NCI-H2029 treated with DMSO at 0.1 percent for 48 hours (cell line): ENCODE measurements at regions not wholly inside any gene's neighbourhood (a gene's known extent, or its start where the extent isn't known, plus 50 kb on each side); places are given as distances from the start of the nearest gene placed in this dataset.

Source experiments
- DNase-seq: peaks from one replicate; lab custom pipeline; 2025; lab: John Stamatoyannopoulos, UW

DNA sequence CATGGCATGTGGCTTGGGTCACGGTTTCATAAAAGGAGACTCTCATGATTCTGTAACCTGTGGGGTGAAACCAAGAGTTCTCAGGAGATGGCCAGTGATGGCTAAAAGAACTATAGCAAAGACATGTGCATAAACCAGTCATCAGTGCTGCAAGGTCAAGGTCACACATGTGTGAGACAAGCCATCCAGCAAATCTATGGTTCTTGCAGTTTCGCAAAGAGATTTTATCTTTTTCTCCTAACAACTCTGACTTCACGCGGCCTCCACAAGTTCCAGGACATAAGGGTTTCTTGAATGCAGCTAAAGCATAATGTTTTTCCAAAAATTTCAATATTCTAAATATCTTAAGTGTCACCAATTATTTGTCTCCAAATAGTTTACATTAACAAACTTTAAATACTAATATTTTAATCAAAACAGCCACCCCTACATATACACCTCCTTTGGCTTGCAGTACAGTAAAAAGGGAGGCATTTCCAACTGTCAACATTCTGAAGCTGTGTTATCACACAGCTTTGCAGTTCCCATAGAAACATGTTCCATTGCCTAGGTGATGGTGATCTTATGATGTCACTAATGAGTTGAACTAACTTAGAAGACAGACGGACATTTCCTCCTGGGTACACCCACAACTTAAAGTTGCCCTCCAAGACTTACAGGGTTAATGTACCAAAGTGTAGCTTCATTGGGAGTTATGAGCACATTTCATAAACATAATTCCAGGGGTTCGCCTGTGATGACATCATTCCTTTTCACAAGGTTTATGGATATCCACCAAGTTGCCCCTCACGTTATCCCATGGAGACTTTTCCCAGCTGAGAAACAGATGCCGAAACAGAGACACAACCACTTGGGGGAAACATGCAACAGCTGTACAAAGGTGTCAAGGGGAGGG lies 250.9 kb upstream of the PDE10A start:
- DNase-seq = no peak

DNA sequence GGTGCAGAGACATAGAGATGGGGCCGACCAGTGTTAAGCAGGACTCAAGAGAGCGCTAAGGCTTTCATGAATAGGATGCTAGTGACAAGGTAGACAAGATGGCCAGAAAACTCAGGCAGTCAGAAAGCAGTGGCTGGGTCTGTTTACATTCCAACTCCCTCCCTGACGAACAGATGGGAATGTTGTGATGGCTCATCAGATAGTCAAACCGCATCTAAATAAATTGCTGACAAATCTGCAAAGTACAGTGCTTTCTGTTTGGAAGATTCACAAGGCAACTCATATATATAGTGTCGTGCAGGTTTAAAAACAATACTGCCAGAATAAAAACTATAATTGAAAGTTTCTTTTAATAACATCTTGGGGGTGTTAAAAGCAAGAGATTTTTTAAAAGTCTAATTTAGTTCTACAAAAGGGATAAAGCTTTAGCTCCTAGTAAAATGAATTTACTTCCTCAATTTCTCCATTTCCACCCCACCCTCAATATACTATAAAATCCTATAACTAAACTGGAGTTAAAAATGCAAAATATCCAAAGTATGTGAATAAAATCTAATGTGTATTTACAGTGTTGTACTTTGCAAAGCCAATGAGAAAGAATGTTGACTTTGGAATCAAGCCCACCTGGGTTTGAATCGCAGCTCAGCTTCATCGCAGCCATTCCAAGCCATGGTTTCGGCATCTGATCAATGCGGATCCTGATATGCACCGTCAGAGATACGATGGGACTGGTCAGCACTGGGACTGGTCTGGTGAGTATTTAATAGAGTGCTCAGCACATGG lies 247.3 kb upstream of the PDE10A start:
- no peak for DNase-seq

DNA sequence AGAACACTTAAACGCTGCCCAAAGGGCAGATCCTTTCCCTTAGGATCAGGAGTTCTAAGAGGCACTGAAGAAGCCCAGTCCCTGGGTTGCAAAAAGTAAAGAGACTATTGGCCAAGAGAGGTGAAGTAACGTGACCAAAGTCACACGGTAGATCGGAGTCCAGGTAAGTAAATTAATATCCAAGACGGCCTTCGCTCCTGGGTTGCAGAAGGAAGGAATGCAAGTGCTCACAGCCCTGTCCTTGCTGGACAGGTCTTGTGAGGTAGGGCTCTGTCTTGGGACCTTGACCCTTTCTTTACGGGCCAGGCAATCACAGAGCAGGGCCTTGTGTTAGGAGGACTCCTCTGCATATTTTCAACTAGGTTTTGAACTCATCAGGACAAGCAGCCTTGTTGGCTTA lies 243.7 kb upstream of the PDE10A start:
- DNase-seq = no peak

DNA sequence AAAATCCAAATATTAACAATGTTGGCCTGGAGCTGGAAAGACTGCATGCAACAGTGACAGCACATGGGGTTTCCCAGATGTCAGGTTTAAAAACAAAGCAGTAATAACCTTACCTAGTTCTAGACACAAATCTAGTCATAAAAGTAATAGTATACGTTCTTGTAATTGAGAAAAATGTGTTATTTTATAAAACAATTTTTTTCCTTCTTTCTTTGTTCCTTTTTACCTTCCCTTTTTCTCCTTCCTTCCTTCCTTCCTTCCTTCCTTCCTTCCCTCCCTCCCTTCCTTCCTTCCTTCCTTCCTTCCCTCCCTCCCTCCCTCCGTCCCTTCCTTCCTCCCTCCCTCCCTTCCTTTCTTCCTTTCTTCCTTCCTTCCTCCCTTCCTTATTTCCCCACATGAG lies 242.7 kb upstream of the PDE10A start:
- no peak for DNase-seq

DNA sequence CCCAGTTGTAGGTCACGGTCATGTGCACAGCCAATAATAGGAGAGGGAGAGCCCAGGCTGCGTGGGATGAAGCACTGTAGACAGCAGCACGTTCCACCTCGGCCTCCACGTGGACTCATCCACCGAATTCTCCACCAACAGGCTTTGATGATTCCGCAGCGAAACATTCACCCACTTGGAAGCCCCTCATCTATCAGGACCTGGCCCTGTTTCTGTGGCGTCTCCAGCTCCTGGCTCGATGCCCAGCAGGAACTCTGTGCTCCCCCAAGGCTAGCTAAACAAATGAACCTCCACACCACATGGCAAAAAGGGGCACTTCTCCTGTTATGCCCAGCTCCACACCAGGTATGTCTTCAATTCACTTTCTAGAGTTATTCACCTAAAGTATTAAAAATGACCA lies 237.9 kb upstream of the PDE10A start:
- no peak for DNase-seq

DNA sequence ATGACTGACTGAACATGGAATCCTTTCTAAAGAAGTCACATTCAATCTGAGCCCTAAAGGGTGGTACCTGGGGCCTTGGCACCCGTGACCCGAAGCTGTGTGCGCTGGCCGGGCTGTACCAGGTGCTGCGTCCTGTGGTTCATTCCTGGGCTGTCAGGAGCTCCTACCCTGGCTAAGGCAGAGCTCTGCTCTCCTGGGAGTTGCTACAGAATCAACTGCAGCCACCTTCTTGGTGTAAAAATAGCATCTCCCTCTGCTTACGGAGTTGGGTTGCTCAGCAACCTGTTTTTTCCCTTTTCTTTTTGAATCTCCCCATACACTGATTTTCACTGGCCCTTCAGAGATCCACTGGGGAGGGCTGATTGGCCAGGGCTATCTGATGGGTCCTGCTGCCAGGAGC lies 236.6 kb upstream of the PDE10A start:
- no peak for DNase-seq

DNA sequence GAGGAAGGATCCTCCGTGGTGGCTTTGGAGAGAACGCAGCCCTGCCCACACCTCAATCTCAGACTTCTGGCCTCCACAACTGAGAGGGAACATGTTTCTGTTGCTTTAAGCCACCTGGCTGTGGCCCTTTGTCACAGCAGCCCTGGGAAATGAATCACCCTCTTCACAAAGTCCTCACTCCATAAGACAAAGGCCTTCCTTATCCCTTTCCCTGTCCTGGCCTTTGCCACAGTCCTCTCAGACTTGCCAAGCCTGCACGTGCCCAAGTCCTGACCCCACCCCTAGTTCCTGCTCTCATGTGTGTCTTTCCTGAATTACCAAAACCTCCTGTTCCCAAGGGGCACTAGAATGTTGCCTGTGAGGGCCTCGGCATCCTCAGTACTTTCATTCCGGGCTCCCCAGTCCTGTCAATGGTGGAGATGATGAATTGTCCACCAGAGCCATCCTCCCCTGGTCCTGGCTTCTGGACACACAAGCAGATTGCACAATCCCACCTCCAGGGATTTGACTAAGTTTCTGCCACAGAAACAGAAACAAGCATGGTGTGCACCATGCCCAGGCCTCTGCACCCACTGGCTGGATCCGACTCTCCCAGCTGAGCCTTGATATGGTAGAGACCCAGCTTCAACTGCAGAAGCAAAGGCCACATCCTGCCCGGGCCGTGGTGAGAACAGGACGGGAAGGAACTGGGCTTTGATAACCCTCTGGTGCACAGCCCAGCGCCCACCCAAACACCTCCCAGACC lies 232.6 kb upstream of the PDE10A start:
- DNase-seq = no peak

DNA sequence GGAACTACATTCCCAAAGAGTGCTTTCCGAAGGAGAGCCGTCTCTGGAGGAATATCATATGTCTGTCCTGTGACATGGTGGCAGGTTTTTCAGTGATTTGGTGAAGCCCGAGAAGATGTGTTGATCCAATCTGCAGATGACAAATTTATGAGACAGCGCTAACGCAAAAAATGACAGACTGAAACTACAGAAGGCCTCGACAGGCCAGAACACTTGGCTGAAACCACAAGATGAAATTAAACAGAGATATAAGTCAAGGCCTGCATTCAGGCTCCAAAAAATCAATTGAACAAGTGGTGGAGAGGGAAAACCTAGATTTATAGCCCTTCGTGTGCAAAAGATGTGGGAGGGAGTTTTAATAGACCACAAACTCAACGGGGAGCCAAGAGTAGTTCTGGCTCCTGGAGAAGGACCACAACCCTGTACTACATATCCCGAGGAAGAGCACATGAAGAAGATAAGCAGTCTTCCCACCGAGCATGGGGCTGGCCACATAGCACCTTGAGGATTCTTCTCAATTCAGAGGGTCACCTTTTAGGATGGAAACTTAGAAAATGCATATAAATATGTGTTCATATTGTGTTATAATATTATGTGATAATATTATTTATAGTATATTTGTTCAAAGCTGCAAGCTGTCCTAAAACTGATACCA lies 231.3 kb upstream of the PDE10A start:
- DNase-seq = no peak

DNA sequence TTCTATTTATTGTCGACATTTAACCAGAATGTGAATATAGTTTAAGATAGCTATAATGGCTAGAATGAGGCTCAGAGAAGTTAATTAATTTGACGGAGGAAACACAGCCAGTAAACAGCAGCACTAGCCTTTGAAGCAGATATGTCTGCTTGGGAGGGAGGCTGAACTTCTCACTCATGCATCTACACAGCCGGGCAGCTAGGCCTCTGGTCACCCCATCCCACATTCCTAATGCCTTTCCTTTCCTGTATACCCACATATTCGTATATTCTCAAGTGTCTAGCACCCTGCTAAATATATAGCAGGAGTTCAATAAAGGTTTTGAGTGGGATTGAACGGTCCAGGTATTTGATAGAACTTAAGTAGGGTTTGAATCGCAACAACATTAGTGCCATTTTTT lies 230.4 kb upstream of the PDE10A start:
- DNase-seq = no peak

DNA sequence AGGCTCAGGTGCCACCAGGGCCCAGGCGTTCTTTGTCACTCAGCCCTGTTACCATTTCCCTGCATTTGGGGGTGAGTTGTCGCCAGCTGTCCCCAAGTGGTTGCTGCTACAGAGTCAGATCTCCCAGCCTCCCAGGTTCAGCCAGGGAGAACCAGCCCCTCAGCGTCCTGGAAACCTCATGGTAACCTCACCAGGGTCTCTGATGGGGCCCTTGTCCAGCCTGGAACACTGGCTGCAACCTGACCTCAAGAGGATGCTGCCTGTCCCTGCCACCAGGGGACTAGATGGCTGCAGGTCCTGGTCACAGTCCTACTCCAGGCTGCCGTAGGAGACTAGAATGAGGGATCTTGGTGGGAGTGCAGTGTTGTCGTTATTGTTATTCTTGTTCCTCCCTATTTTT lies 228.3 kb upstream of the PDE10A start:
- DNase-seq = no peak

DNA sequence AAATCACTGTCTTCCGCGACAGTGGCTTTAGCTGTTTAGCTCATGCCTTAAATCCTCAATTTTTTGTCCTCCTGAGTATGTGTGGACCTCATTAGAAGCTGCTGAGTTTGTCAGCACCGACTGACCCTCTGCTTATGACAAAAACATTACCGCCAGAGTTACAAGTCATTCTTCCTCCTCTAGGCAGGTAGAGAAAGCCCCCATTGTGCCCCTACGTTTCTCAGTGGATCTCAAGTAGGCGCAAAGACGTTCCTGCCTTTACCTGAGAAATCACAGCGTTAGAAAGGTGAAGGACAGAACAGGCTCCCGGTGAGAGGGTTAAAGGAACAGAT lies 227.3 kb upstream of the PDE10A start:
- DNase-seq = no peak

DNA sequence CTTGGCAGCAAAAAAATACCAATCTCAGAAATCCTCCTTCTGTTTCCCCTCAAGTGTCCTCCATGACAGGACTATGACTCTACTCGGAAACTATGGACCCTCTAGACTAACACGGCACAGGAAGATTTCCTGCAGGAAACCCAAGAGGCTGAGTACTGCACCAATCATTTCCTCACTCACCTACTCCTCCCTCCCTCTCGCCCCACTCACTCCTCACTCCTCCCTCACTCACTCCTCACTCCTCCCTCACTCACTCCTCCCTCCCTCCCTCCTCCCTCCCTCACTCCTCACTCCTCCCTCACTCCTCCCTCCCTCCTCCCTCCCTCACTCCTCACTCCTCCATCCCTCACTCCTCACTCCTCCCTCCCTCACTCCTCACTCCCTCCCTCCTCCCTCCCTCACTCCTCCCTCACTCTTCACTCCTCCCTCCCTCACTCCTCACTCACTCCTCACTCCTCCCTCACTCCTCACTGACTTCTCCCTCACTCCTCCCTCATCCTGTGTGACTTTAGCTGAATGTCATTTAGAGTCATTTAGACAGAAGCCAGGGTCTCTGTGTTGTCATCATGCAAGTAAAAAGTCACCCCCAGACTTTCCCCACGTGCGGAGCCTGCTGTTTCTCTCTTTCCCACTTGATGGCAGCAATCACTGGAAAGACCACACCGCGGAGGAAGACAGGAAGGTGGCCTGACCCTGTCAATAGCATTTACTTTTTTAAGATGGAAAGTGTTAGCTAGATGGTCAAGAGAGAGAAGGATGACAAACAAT lies 226.8 kb upstream of the PDE10A start:
- no peak for DNase-seq

DNA sequence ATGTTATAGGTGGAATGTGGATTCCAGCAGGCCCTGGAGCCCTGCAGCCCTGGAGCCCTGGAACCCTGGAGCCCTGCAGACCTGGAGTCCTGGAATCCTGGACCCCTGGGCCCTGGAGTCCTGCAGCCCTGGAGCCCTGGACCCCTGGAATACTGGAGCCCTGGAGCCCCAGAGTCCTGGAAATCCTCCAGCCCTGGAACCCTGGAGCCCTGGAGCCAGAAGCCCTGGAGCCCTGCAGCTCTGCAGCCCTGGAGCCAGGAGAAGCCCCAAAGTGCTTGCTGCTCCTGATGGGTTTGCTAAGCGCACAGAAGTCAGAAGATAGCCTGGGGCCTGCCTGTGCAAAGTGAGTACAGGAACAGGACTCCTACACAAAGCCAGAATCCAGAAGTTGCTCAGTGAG lies 223.1 kb upstream of the PDE10A start:
- no peak for DNase-seq

DNA sequence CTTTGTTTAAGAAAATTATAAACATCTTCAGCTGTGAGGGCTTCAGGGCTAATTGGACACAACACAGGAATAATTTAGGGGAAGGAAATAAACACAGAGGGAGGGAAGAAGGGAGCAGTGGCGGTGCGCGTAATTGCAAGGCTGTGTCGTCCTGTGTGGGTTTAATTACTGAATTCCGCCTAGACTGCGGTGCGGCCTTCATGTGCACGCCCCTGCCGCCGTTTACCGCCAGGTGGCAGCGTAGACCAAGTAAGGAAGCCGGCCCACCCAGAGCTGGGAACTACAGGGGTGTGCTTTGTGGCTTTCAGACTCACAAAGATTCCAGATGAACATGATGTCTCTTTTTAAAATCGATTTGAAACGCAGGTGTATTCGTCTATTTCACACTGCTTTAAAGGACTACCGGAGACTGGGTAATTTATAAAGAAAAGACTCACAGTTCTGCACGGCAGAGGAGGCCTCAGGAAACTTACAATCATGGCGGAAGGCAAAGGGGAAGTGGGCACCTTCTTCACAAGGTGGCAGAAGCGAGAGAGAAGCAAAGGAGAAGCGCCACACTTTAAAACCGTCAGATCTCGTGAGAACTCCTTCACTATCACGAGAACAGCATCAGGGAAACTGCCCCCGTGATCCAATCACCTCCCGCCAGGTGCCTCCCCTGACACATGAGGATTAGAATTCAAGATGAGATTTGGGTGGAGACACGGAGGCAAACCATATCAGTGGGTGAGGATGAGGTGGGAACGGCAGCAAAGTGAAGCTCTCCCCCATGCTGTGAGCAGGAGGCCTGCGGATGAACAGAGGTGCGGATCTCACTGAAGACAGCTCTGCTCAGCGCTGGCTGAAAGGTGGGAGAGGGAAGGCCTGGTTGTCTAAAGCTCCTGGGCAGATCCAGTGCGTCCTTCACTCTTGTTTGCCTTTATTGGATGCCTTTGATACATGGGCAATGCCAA lies 222.0 kb upstream of the PDE10A start:
- no peak for DNase-seq

DNA sequence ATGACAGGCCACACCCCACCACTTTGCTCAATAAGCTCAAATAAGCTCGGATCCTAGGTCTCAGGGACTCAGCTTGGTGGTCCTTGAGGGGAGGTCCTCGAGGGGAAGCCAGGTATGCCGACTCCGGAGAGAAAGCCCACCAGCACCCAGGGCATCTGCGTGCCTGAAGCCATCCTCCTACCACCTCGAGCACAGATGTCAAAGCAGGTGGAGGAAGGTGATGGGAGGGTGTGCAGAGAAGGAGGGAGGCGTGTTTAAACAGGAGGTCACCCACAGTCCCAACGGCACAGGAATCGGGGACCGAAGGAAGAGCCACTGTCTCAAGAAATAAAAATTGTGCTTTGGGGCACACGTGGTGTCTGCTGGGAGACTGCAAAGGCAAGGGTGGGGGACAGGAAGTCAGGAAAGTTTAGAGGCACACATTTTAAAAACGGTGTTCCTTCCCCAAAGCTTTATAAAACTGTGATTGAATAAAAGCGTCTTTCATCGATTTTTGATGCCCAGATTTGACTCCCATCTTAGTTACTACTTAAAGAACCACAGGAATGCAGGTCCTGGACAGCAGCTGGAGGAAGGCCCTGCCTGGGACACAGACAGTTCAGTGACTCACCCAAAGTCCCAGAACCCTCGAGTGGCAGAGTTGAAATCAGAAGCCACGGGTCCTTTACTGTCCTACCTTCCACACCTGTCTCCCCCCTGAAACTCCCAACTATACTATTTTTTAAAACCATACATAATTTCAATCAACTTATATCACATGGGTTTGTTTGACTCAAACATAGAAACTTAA lies 221.0 kb upstream of the PDE10A start:
- no peak for DNase-seq

DNA sequence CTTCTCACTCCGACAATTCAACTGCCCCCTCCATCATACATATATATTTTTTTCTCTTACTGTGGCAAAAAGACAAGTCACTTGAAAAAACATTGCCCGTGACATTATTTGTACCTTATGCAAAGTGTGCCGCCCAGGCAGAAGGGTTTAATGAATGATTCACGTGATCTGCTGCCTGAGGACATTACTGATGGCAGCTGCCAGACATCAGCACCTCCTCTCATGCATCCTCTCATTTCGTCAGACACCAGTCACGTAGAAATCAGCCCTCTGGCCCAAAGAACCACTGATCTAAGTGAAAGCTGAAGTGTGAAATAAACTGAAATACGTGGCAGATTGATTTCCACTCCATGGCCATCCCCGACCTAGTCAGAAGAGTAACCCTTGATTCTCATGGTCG lies 218.8 kb upstream of the PDE10A start:
- DNase-seq = no peak

DNA sequence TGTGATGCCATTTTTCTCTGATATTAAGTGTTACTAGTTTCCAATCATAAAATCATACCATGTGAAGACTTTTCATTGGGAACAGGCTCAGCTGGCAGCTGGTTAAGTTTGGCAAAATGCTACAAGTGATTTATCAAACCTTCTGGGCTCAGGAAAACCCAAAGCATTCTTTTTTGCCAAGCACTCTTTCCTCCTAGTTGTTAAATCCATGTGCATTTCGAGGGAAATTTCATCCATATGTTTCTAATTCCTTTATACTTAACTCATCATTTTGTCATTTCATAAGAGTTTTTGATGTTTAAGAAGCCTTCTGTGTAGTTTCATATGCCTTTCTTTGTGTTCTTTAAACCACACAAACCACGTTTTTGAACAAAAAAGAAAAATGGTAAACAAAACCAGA lies 217.6 kb upstream of the PDE10A start:
- no peak for DNase-seq

DNA sequence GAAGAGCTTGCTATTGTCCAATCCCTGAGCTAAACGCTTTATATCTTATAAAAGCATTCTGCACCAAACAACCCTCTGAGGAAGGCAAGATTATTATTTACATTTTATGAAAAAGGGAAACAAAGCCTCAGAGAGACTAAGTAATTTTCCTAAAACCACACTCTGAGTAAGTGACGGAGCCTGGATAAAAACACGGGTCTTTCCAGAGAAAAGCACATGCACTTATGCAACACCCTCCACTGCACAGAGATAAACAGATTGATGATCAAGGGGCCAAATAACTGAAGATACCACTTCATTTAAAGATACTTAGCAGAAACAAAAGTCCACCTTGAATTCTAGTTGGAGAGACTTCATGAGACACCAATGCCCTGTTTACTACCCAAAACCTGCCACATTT lies 214.7 kb upstream of the PDE10A start:
- no peak for DNase-seq

DNA sequence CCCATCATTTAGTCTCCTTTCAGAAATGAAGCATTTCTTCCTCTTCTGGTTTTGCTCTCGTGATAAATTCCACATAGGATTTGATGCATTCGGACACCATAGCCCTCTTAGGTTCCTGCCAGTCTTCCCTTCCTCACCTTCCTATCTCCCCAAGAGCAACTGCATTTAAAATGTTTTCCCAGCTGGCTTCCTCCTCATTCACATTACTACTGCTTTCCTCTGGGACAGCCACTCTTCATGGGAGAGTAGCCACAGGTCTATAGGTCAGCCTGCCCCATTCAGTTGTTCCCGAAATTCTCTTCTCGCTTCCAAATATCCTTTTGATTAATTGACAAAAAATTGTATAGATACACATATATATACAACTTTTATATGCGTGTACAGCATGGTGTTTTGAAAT lies 214.2 kb upstream of the PDE10A start:
- DNase-seq = no peak

DNA sequence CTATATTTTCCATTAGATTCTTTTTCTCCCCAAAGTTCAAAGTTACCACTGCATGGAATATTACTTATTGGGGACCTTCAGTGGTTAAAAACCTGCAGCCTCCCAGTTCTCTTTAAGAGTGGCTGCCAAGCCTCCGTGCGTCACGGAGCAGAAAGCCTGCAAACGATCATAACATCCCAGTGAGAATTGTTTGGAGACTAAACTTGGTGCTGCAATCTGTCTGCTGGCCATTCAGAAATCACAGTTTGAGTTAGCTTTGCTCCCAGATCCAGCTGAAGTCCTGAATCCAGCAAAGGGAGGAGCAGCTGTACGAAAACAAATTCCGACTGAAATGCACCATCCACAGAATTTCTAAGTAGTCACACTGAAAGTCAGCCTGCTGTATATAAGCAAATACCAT lies 213.5 kb upstream of the PDE10A start:
- DNase-seq = no peak
